ENCODE measurements at regions not wholly inside any gene's neighbourhood (a gene's known extent, or its start where the extent isn't known, plus 50 kb on each side); places are given as distances from the start of the nearest gene placed in this dataset.

- no peak overlapping the region for H3K4me3 ChIP-seq (replicated peaks in 1 of 2; ENCODE audit: low read depth in 2 of 2, low read length in 2 of 2)
- no peak for DNase-seq (ENCODE audit: low read depth in 2 of 2)
- no peak for TF ChIP-seq CTCF (IDR thresholded peaks at IDR 0.05; ENCODE audit: low read depth, low read length)
Observed at GRCh38 chr4:8771666-8772065, 100.0 kb downstream of the HMX1 start.

GRCh38 chr4:8771258-8771590 lies 100.4 kb downstream of the HMX1 start:
- TF ChIP-seq CTCF (IDR thresholded peaks at IDR 0.05; ENCODE audit: low read depth, low read length) = no peak
- no peak overlapping the region for H3K4me3 ChIP-seq (replicated peaks in 1 of 2; ENCODE audit: low read depth in 2 of 2, low read length in 2 of 2)
- DNase-seq (ENCODE audit: low read depth in 2 of 2) = no peak

GRCh38 chr4:8770518-8771257 lies 101.0 kb downstream of the HMX1 start:
- DNase-seq (ENCODE audit: low read depth in 2 of 2) = no peak
- TF ChIP-seq CTCF (IDR thresholded peaks at IDR 0.05; ENCODE audit: low read depth, low read length) = no peak
- H3K4me3 ChIP-seq (replicated peaks in 1 of 2; ENCODE audit: low read depth in 2 of 2, low read length in 2 of 2) = no peak overlapping the region

GRCh38 chr4:8769645-8770517 lies 101.8 kb downstream of the HMX1 start:
- no peak overlapping the region for H3K4me3 ChIP-seq (replicated peaks in 1 of 2; ENCODE audit: low read depth in 2 of 2, low read length in 2 of 2)
- DNase-seq (ENCODE audit: low read depth in 2 of 2) = no peak
- no peak for TF ChIP-seq CTCF (IDR thresholded peaks at IDR 0.05; ENCODE audit: low read depth, low read length)

GRCh38 chr4:8768357-8768999 lies 103.2 kb downstream of the HMX1 start:
- TF ChIP-seq CTCF (IDR thresholded peaks at IDR 0.05; ENCODE audit: low read depth, low read length) = no peak
- no peak for DNase-seq (ENCODE audit: low read depth in 2 of 2)
- no peak overlapping the region for H3K4me3 ChIP-seq (replicated peaks in 1 of 2; ENCODE audit: low read depth in 2 of 2, low read length in 2 of 2)

GRCh38 chr4:8766610-8767009 lies 105.0 kb downstream of the HMX1 start:
- DNase-seq (ENCODE audit: low read depth in 2 of 2) = no peak
- H3K4me3 ChIP-seq (replicated peaks in 1 of 2; ENCODE audit: low read depth in 2 of 2, low read length in 2 of 2) = no peak overlapping the region
- TF ChIP-seq CTCF (IDR thresholded peaks at IDR 0.05; ENCODE audit: low read depth, low read length) = no peak

Measured in cardiac fibroblast (primary cell).